NCI-H2171 (cell line): ENCODE measurements at regions not wholly inside any gene's neighbourhood (a gene's known extent, or its start where the extent isn't known, plus 50 kb on each side); places are given as distances from the start of the nearest gene placed in this dataset.
A peak's percentile ranks its signal among the peaks of the same experiment; 100 is the strongest.

ENCODE experiments used
- DNase-seq: peaks from one replicate; lab custom pipeline; 2025; lab: John Stamatoyannopoulos, UW

DNA sequence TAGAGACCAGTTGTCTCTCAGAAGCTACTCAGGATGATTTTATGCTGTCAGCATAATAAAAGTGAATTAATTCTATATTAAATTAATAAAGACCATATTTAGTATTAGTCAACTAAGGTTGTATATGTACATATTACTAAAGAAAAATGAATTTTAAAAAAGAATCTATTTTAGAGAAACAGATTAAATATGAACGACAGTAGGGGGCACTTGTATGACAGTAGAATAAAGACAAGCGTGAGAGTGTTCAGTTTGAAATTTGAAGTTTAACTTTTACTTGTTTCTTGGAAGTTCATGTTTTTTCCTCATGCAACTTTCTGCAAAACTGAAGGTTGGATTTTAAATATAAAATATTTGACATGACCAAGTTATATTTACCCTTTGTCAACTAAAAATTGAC is 67.9 kb upstream of the MACF1 start:
- DNase-seq, result no peak

DNA sequence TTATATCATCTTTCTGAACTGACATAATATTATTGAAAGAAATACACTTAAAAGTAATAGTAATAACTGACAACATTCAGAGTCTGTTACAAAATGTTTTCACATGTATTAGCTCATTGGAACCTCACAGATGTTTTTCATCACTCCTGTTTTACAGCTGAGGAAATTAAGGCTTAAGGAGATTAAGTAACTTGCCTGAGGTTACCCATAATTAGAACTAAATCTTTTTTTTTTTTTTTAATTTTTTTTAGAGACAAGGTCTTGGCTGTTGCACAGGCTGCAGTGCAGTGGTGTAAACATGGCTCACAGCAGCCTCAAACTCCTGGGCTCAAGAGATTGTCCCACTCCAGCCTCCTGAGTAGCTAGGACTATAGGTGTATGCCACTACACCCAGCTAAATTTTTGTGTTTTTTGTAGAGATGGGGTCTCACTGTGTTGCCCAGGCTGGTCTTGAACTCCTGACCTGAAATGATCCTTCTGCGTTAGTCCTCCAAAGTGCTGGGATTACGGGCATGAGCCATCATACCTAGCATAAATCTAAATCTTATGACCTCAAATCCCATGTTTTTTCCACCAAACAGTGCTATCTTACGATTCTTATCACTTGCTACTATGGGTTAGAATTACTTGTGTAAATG is 64.7 kb upstream of the MACF1 start:
- DNase-seq, result no peak

DNA sequence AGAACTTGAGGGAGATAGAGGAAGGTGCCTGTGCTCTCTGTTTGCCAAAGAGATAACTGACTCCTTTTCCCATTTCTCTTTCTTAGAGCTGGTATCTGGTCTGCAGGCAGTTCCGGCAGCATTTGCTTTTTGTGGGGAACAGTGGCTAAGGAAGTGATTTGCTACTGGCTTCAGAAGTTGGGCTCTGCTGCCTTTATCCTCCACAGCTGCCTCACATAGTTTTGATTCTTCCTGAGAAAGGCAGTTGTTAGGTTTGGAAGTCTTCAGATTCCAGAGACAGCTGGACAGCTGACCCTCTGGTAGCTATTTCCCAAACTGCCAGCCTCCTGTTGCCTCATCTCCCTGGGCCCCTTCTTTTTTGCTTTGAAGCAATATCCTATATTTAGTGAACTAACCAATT is 62.6 kb upstream of the MACF1 start:
- DNase-seq, result no peak

DNA sequence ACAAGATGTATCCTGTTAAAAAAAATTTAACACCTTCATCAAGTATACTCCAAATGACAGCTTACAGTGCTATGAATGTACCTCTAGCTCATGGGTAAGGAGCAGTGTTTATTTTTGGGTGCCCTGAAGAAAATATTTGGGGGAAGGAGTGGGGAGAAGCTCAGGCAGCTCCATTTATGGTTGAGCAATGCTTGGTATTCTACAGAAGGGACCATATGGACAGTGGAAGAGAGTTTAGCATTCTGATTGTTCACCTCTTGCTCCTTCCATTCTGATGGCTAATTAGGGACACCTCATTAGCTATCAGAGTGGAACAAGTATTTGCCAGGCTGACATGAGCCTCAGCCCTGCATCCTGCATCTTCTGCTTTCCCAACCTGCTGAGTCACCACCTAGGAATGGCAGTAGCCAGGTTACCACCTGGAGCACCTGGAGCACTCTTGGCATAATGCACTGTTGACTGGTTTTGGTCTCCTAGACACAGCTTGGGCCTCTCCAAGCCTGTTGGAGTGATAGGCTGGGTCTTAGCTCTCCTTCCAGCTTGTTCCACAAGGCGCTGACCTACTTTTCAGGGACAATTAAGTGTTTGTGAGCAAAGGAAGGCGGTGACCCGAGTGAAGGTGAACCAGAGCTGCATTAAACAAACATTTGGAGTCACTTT is 62.0 kb upstream of the MACF1 start:
- peak; percentile 43 for DNase-seq

DNA sequence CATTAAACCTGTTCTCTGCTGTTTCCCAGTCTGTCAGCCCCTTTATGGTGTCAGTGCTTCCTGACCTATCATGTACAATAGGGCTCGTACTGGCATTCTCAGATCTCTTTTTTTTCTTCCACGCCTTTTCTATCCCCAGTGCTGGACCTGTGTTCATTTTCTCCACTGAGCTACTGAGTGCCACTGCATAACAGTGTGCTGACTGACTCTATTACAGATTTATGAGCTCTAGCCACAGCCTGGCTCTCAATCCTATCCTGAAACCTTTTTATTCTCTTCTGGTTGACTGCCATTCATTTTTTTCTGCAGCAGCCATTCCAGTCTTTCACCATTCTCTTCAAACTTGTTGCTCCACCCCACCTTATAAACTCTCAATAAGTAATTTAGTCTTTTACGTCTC is 59.6 kb upstream of the MACF1 start:
- no peak for DNase-seq

DNA sequence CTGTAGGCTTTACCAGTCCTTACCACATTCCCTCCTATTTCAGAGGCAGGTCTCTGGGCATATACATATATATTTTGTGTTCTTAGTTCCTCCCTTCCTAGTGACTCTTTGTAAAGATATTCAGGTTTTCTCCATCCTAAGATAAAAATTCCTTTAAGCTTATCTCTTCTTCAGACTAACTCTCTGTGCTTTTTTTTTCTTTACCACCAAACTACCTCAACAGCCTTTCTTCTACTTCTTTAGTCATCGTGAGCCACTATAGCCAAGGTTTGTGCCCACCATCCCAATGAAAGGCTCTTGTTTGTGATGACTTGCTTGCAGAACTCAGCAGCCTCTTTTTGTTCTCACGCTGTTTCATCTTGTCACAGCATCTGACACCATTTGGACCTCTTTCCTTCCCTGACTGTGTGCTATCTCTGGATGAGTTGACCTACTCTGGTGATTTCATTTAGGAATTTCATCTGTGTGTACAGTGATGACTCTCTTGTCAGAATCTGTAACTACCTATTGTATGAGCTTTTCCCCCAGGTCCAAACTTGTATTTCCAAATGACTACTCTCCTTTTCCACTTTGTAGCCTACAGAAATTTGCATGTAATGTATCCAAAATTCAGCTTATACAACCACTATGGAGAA is 59.0 kb upstream of the MACF1 start:
- DNase-seq, result no peak

DNA sequence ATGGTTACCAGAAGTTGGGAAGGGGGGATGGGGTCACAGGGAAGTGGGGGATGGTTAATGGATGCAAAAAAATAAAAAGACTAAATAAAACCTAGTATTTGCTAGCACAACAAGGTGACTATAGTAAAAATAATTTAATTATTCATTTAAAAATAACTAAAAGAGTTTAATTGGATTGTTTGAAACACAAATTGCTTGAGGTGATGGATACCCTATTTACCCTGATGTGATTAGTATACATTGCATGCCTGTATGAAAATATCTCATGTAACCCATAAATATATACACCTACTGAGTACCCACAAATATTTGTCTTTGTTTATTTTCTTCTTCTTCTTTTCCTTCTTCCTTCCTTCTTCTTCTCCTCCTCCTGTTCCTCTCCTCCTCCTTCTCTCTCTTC is 57.8 kb upstream of the MACF1 start:
- no peak for DNase-seq

DNA sequence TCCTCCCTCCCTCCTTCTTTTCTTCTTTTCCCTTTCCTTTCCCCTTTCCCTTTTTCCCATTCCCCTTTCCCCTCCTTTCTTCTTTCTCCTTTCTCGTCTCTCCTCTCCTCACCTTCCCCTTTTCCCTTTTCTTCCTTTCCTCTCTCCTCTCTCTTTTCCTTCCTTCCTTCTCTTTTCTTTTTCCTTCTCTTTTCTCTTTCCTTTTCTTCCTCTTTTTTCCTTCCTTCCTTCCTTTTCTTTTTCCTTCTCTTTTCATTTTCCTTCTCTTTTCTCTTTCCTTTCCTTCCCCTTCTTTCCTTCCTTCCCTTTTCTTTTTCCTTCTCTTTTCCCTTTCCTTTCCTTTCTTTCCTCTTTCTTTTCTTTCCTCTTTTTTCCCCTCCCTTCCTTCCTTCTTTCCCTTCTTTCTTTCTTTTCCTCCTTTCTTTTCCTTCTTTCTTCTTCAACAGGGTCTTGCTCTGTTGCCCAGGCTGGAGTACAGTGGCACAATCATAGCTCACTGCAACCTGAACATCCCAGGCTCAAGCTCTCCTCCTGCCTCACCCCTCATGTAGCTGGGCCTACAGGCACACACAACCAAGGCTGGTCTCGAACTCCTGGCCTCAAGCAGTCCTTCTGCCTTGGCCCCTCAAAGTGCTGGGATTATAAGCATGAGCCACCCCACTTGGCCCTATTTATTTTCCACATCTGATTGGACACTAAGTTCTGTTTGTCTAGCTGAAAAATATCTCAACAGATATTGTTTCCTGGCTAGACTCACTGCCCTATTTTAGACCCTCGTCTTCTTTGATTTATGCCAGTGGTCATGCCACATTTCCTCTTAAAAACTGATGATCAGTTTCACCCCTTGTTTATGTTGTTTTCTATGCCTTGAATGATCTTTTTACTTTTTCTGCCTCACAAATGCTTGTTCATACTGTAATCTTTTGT is 57.1 kb upstream of the MACF1 start:
- no peak for DNase-seq

DNA sequence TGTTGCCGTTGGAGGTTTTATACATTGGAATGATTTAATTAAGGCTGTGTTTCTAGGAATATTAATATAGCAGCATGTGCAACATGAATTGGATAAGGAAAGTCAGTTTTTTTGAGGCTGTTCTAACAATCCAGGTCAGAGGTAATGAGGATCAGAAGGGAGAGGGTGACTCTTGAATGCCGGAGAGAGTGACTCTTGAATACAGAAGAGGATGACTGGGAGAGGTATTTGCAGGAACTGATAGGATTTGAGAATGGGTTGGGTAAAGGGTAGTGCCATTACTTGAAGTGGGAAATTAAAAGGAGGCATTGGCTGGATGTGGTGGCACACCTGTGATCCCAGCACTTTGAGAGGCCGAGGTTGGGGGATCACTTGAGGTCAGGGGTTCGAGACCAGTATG is 55.6 kb upstream of the MACF1 start:
- no peak for DNase-seq

DNA sequence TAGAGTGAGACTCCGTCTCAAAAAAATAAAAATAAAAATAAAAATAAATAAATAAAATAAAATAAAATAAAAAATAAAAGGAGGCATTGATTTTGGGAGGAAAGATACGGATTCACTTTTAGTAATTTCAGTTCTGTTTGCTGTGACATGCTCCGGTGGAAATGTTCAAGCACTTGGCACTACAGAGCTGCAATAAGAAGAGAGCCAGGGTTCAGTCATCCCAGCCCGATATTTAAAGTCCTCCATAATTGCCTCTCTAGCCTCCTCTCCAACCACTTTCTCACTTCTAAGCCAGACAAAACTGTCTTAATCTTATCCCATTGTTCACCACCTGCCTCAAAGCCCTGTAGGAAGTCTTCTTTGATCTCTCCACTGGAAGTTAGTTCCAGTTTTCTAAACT is 55.0 kb upstream of the MACF1 start:
- DNase-seq, result no peak

DNA sequence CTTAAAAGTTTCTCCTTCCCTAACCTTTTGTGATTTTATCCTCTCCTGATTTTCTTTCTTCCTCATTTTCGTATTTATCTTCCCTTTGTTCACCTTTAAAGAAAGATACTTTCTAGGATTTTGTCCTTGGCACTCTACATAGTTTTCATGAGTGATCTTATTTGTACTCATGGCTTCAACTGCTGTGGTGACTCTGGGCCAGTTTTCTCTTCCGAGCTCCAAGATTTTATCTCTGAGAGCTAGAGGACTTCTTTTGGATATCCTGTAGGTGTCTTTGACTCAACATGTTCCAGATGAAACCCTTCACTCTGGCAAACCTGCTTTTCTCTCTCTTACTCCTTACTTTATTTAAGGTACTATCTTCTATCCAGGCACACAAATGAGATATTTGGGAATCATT is 53.7 kb upstream of the MACF1 start:
- no peak for DNase-seq

DNA sequence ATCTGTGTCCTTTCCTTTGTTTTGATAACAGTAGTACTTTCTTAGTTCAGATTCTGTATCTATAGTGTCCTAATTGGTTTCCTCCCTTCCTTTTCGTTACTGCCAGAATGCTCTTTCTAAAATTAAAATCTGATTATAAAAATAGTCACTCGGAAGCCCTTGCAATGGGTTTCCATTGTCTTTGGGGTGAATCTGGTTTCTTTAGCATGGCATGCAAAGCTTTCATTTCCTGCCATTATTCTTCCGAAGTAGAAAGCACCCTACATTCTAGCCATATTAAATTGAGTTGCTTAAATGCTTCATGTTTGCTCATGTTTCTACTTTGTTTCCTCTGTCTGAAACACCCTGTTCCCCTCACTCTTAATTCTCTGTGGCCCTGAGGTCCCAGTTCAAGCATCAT is 53.2 kb upstream of the MACF1 start:
- DNase-seq, result no peak

DNA sequence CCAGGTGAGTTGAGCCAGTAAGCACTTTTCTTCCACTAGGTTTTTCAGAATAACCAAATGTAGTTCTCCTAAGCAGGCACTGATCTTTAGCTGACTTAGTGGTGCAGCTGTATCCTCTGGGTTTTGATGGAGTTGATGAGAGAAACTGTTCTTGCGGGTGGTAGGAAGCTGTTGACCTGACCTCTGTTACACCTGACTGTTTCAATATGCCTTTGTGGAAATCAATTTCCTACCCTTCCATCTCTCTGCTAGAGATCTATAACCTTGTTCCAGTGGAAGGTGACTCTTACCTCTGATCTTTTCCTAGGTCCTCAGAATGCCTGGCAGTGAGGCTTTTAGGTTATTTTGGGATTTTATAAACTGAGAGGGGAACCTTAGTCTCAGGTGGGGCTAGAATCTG is 51.6 kb upstream of the MACF1 start:
- no peak for DNase-seq

DNA sequence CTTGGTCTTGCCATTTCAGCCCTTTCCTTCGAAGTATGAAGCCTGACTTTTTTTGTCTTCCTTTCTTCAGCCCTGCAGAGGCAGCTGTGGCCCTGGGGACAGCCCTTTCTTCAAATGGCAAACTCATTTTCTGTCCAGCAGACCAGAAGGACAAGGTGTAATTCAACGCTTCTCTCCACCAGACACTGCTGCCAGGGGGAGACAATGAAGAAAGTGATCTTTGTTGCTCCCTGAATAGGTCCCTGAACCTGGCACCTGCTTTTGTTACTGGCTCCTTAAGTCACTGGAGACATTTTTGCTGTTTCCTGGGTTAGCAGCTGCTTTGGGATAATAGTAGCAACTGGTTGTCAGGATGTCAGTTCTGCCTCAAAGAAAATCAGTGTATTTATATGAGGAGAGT is 50.8 kb upstream of the MACF1 start:
- no peak for DNase-seq

DNA sequence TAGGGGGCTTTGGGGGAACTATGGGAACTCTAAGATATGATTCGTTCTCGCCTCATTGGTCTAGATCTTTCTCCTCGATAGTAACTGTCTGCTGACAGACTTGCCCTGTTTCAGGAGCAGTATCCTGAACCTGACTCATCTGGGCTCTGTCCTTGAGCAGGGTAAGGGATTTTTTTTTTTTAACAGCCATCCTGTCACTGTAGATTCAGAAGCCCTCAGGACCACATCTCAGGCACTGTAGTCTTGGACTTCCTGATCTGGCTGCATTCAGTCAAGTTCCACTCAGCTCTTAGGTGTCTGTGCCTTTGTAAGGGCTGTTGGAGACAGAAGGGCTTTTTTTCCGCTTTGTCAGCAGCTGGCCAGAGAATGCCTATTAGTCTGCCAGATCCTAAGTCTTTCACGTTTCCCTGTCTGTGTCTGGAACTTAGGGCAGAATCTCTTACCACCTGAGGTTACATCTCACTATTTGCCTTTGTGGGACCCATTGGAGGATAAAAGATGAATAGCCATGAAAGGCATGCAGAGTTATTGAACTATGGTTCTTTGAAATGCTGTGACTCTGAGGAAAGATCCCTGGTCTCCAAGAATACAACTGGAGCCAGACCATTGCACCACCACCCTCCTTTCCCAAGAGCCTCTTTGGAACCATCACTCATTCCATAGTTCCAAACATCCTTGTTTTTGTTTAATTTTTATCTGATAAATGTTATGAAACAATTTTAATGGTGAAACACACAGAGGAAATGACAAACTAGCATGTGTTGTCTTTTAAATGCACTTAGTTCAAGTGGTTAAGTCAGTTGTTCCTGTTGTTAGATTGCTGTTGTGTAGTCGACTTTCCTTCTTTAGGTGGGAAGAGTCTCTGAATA is 49.7 kb upstream of the MACF1 start:
- DNase-seq, result no peak
